GM21528 (cell line): ENCODE measurements at regions not wholly inside any gene's neighbourhood (a gene's known extent, or its start where the extent isn't known, plus 50 kb on each side); places are given as distances from the start of the nearest gene placed in this dataset.

Experiments
- ATAC-seq: cut with Tn5 transposase; IDR thresholded peaks from one replicate; pipeline ENCODE4 v1.9.1; 2021; ENCODE audit warnings: mild to moderate bottlenecking, moderate library complexity; ENCODE audit not compliant: unreplicated experiment, low FRiP score

GRCh38 chr6:81694855-81695254 lies 57.6 kb downstream of the TENT5A start:
- no peak for ATAC-seq

GRCh38 chr6:81694207-81694606 lies 58.3 kb downstream of the TENT5A start:
- ATAC-seq, result no peak

GRCh38 chr6:81693266-81693665 lies 59.2 kb downstream of the TENT5A start:
- ATAC-seq, result no peak

- no peak for ATAC-seq
Measured at GRCh38 chr6:81690073-81690472, 62.4 kb downstream of the TENT5A start.

- no peak for ATAC-seq
Measured at GRCh38 chr6:81689580-81689979, 62.9 kb downstream of the TENT5A start.

GRCh38 chr6:81683912-81684311 lies 68.6 kb downstream of the TENT5A start:
- ATAC-seq, result no peak

- no peak for ATAC-seq
Measured at GRCh38 chr6:81682858-81683620, 69.4 kb downstream of the TENT5A start.

GRCh38 chr6:81682235-81682795 lies 70.2 kb downstream of the TENT5A start:
- ATAC-seq, result no peak

GRCh38 chr6:81669445-81669844 lies 83.0 kb downstream of the TENT5A start:
- no peak for ATAC-seq

GRCh38 chr6:81668615-81669047 lies 83.8 kb downstream of the TENT5A start:
- no peak for ATAC-seq

- ATAC-seq, result no peak
Measured at GRCh38 chr6:81666481-81666880, 86.0 kb downstream of the TENT5A start.

GRCh38 chr6:81656231-81656630 lies 96.2 kb downstream of the TENT5A start:
- no peak for ATAC-seq

- ATAC-seq, result no peak
Measured at GRCh38 chr6:81655696-81656095, 96.8 kb downstream of the TENT5A start.

- no peak for ATAC-seq
Measured at GRCh38 chr6:81648502-81648901, 104.0 kb downstream of the TENT5A start.

GRCh38 chr6:81643156-81643555 lies 109.3 kb downstream of the TENT5A start:
- ATAC-seq, result no peak

- no peak for ATAC-seq
Measured at GRCh38 chr6:81640891-81641290, 111.6 kb downstream of the TENT5A start.

- ATAC-seq, result no peak
Measured at GRCh38 chr6:81640126-81640525, 112.4 kb downstream of the TENT5A start.

- ATAC-seq, result no peak
Measured at GRCh38 chr6:81638366-81638765, 114.1 kb downstream of the TENT5A start.

- ATAC-seq, result no peak
Measured at GRCh38 chr6:81636930-81637568, 115.4 kb downstream of the TENT5A start.

GRCh38 chr6:81634155-81634880 lies 118.2 kb downstream of the TENT5A start:
- ATAC-seq, result no peak

GRCh38 chr6:81633391-81633790 lies 119.1 kb downstream of the TENT5A start:
- ATAC-seq, result no peak
